ENCODE measurements at regions not wholly inside any gene's neighbourhood (a gene's known extent, or its start where the extent isn't known, plus 50 kb on each side); places are given as distances from the start of the nearest gene placed in this dataset.
"Not testable (repeated sequence)": the region's sequence is repeated elsewhere in the genome, so short reads cannot be mapped to it uniquely, and the experiment has no call there.

DNA sequence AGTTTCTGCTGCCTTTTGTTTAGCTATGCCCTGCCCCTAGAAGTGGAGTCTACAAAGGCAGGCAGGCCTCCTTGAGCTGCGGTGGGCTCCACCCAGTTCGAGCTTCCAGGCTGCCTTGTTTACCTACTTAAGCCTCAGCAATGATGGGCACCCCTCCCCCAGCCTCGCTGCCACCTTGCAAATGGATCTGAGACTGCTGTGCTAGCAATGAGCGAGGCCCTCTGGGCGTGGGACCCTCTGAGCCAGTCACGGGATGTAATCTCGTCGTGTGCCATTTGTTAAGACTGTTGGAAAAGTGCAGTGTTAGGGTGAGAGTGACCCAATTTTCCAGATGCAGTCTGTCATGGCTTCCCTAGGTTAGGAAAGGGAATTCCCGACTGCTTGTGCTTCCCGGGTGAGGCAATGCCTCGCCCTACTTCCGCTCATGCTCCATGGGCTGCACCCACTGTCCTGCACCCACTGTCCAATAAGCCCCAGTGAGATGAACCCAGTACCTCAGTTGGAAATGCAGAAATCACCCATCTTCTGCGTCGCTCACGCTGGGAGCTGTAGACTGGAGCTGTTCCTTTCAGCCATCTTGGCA is 1641.8 kb upstream of the TMEFF2 start:
- not testable (repeated sequence) for TF ChIP-seq EZH2 (conservative IDR thresholded peaks at IDR 0.05; ENCODE audit: low read depth, low read length); BORCS8-MEF2B (CRISPR knock-in tag; IDR thresholded peaks at IDR 0.05); RAD21 (CRISPR knock-in tag; IDR thresholded peaks at IDR 0.05); KLF16 (CRISPR knock-in tag; IDR thresholded peaks at IDR 0.05); KDM5A (IDR thresholded peaks at IDR 0.05; ENCODE audit: borderline replicate concordance, low read length); YEATS4 (CRISPR knock-in tag; IDR thresholded peaks at IDR 0.05; ENCODE audit: borderline replicate concordance); ZNF205 (CRISPR knock-in tag; IDR thresholded peaks at IDR 0.05); ZSCAN25 (CRISPR knock-in tag; IDR thresholded peaks at IDR 0.05)
- TF ChIP-seq, protein P1, sequence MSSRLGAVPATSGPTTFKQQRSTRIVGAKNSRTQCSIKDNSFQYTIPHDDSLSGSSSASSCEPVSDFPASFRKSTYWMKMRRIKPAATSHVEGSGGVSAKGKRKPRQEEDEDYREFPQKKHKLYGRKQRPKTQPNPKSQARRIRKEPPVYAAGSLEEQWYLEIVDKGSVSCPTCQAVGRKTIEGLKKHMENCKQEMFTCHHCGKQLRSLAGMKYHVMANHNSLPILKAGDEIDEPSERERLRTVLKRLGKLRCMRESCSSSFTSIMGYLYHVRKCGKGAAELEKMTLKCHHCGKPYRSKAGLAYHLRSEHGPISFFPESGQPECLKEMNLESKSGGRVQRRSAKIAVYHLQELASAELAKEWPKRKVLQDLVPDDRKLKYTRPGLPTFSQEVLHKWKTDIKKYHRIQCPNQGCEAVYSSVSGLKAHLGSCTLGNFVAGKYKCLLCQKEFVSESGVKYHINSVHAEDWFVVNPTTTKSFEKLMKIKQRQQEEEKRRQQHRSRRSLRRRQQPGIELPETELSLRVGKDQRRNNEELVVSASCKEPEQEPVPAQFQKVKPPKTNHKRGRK (CRISPR knock-in tag; IDR thresholded peaks at IDR 0.05): not testable (repeated sequence)
- TF ChIP-seq, protein P2, sequence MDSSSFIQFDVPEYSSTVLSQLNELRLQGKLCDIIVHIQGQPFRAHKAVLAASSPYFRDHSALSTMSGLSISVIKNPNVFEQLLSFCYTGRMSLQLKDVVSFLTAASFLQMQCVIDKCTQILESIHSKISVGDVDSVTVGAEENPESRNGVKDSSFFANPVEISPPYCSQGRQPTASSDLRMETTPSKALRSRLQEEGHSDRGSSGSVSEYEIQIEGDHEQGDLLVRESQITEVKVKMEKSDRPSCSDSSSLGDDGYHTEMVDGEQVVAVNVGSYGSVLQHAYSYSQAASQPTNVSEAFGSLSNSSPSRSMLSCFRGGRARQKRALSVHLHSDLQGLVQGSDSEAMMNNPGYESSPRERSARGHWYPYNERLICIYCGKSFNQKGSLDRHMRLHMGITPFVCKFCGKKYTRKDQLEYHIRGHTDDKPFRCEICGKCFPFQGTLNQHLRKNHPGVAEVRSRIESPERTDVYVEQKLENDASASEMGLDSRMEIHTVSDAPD (CRISPR knock-in tag; IDR thresholded peaks at IDR 0.05): not testable (repeated sequence)
- TF ChIP-seq, protein P3, sequence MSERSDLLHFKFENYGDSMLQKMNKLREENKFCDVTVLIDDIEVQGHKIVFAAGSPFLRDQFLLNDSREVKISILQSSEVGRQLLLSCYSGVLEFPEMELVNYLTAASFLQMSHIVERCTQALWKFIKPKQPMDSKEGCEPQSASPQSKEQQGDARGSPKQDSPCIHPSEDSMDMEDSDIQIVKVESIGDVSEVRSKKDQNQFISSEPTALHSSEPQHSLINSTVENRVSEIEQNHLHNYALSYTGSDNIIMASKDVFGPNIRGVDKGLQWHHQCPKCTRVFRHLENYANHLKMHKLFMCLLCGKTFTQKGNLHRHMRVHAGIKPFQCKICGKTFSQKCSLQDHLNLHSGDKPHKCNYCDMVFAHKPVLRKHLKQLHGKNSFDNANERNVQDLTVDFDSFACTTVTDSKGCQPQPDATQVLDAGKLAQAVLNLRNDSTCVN (CRISPR knock-in tag; IDR thresholded peaks at IDR 0.05; ENCODE audit: borderline replicate concordance): not testable (repeated sequence)
